GM12872 (cell line): ENCODE measurements at regions not wholly inside any gene's neighbourhood (a gene's known extent, or its start where the extent isn't known, plus 50 kb on each side); places are given as distances from the start of the nearest gene placed in this dataset.

ENCODE experiments used
- CTCF ChIP-seq: IDR thresholded peaks from 3 replicates; pipeline ENCODE4 v1.5.1; 2011; ENCODE audit warnings: low read depth, mild to moderate bottlenecking, low read length, moderate library complexity; ENCODE audit not compliant: insufficient read depth

- TF ChIP-seq CTCF = no peak
These were observed 174.5 kb downstream of the KCTD12 start for GRCh38 chr13:76711550-76712182.

GRCh38 chr13:76709851-76710250 lies 176.4 kb downstream of the KCTD12 start:
- no peak for TF ChIP-seq CTCF

- no peak for TF ChIP-seq CTCF
These were observed 178.0 kb downstream of the KCTD12 start for GRCh38 chr13:76708138-76708688.

GRCh38 chr13:76707360-76707759 lies 178.8 kb downstream of the KCTD12 start:
- TF ChIP-seq CTCF = no peak

- TF ChIP-seq CTCF = no peak
These were observed 182.4 kb downstream of the KCTD12 start for GRCh38 chr13:76703621-76704288.

GRCh38 chr13:76703216-76703615 lies 183.0 kb downstream of the KCTD12 start:
- TF ChIP-seq CTCF = no peak

GRCh38 chr13:76697288-76697687 lies 188.9 kb downstream of the KCTD12 start:
- TF ChIP-seq CTCF = no peak
